ENCODE measurements at regions not wholly inside any gene's neighbourhood (a gene's known extent, or its start where the extent isn't known, plus 50 kb on each side); places are given as distances from the start of the nearest gene placed in this dataset.
"Not testable (repeated sequence)": the region's sequence is repeated elsewhere in the genome, so short reads cannot be mapped to it uniquely, and the experiment has no call there.

DNA sequence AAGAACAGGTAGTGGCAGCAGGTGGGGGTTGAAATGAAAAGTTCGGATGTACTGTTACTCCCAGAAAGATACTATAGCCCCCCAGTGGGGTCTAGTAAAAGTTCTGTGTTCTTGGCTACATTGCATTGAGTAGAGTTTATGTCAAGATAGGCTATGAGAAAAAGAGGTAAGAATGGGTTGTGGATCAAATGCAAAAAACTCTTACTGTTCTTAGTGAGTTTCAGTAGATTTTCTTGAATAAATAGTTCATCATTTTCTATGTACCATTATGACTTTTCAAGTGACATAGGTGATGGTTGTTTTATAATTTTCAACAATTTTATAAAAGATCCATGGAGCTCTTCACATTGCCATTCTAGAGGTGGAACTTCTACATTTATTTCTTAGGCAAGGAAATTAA lies 165.4 kb downstream of the USP22 start:
- BruUV-seq (replicated peaks); H3K4me2 ChIP-seq (ENCODE audit: insufficient read depth, low read length); H3K9me1 ChIP-seq (ENCODE audit: control insufficient read depth, insufficient read depth, low read length); FAIRE-seq; H3K27ac ChIP-seq (ENCODE audit: extremely low read depth, low read depth, low read length); H3K9ac ChIP-seq (ENCODE audit: insufficient read depth in 1 of 2, low read depth in 2 of 2, low read length in 2 of 2); H4K20me1 ChIP-seq (replicated peaks; ENCODE audit: control insufficient read depth, insufficient read depth, low read length); CTCF ChIA-PET (ENCODE audit: low intra/inter-chr PET ratio); H2AFZ ChIP-seq (ENCODE audit: low read depth, low read length); H3K36me3 ChIP-seq (ENCODE audit: control insufficient read depth, insufficient read depth, low read length); DNase-seq (ENCODE audit: extremely low read depth in 1 of 4, low spot score in 3 of 4); H3K27me3 ChIP-seq (ENCODE audit: control insufficient read depth in 2 of 2, insufficient read depth in 2 of 2, low read length in 2 of 2); H3K9me3 ChIP-seq (replicated peaks; ENCODE audit: control insufficient read depth, insufficient read depth, low read depth, low read length); H3K4me3 ChIP-seq; intact Hi-C loops (cut with micrococcal nuclease); in situ Hi-C loops (cut with MboI); ATAC-seq; H3K4me1 ChIP-seq (replicated peaks in 1 of 2; ENCODE audit: control insufficient read depth in 2 of 2, insufficient read depth in 2 of 2, low read length in 2 of 2): not testable (repeated sequence)
- 0 out of 2 replicates have a peak, but pooled peaks have one; percentile 13 for TF ChIP-seq POLR2G (IDR thresholded peaks at IDR 0.05; ENCODE audit: low read depth, low read length)
- 0% methylated on average over 1 of the region's 1 CpG for WGBS (ENCODE audit: insufficient coverage, low coverage, missing lambda C conversion rate)
- H3K79me2 ChIP-seq (ENCODE audit: control insufficient read depth, insufficient read depth, low read length): peaks cover 95% of the 10 kb centered on the region
- POLR2A ChIA-PET: interaction anchor here (0.6 kb wide), 1 partner anchor 591 kb away, joined by 5 read pairs; no protein-coding TSS in a partner anchor

- no peak overlapping the region for H2AFZ ChIP-seq (ENCODE audit: low read depth, low read length)
- no peak overlapping the region for H3K4me2 ChIP-seq (ENCODE audit: insufficient read depth, low read length)
- H3K4me1 ChIP-seq (replicated peaks in 1 of 2; ENCODE audit: control insufficient read depth in 2 of 2, insufficient read depth in 2 of 2, low read length in 2 of 2): 0 out of 5 replicates have a peak, but pooled peaks cover 0 to 2% of the 10 kb centered on the region in 2 experiments
- H3K9me1 ChIP-seq (ENCODE audit: control insufficient read depth, insufficient read depth, low read length): no peaks in the 10 kb centered on the region
- H3K27ac ChIP-seq (ENCODE audit: extremely low read depth, low read depth, low read length): no peak overlapping the region
- intact Hi-C loops (cut with micrococcal nuclease): no loop called here
- 36% methylated on average over 2 of the region's 2 CpGs for WGBS (ENCODE audit: insufficient coverage, low coverage, missing lambda C conversion rate)
- POLR2A ChIA-PET: no interaction called here
- H4K20me1 ChIP-seq (replicated peaks; ENCODE audit: control insufficient read depth, insufficient read depth, low read length): no peaks in the 10 kb centered on the region; the same call in 1 of the 2 replicates
- in situ Hi-C loops (cut with MboI): loop anchor here (10.0 kb wide), 1 partner anchor 566 kb away; no protein-coding TSS in a partner anchor
- peaks cover 49% of the 10 kb centered on the region for H3K79me2 ChIP-seq (ENCODE audit: control insufficient read depth, insufficient read depth, low read length)
- H3K36me3 ChIP-seq (ENCODE audit: control insufficient read depth, insufficient read depth, low read length): 0 out of 3 replicates have a peak, but pooled peaks cover 13% of the 10 kb centered on the region
- no peaks in the 10 kb centered on the region for H3K9me3 ChIP-seq (replicated peaks; ENCODE audit: control insufficient read depth, insufficient read depth, low read depth, low read length)
- CTCF ChIA-PET (ENCODE audit: low intra/inter-chr PET ratio): no interaction called here
- DNase-seq (ENCODE audit: extremely low read depth in 1 of 4, low spot score in 3 of 4) (no peak), ATAC-seq (no peak), FAIRE-seq (no peak)
- no peak overlapping the region for H3K9ac ChIP-seq (ENCODE audit: insufficient read depth in 1 of 2, low read depth in 2 of 2, low read length in 2 of 2)
- TF ChIP-seq SREBF1 (IDR thresholded peaks at IDR 0.05; ENCODE audit: borderline replicate concordance, low read depth, low read length): no peak
- TF ChIP-seq DEAF1 (CRISPR knock-in tag; IDR thresholded peaks at IDR 0.05): no peak
- TF ChIP-seq RUNX1 (IDR thresholded peaks at IDR 0.05; ENCODE audit: low read depth): no peak
- TF ChIP-seq ZNF354B (CRISPR knock-in tag; IDR thresholded peaks at IDR 0.05): no peak
- no peak for TF ChIP-seq TSC22D4 (tag; IDR thresholded peaks at IDR 0.05)
- no peak for TF ChIP-seq RNF219 (CRISPR knock-in tag; IDR thresholded peaks at IDR 0.05)
- no peak for TF ChIP-seq PTTG1 (tag; IDR thresholded peaks at IDR 0.05; ENCODE audit: low read depth)
- no peak for TF ChIP-seq CCAR2 (IDR thresholded peaks at IDR 0.05; ENCODE audit: low read depth, low read length)
- TF ChIP-seq ZNF23 (CRISPR knock-in tag; IDR thresholded peaks at IDR 0.05): no peak
- no peak for TF ChIP-seq TRIM25 (IDR thresholded peaks at IDR 0.05; ENCODE audit: borderline replicate concordance)
- no peaks in the 10 kb centered on the region for H3K27me3 ChIP-seq (ENCODE audit: control insufficient read depth in 2 of 2, insufficient read depth in 2 of 2, low read length in 2 of 2)
- no TSS peak for BruUV-seq (replicated peaks)
- H3K4me3 ChIP-seq: no peak overlapping the region
Measured at GRCh38 chr17:20890338-20890737, 152.5 kb downstream of the USP22 start.
